Neural cell (in vitro differentiated cells): ENCODE measurements at regions not wholly inside any gene's neighbourhood (a gene's known extent, or its start where the extent isn't known, plus 50 kb on each side); places are given as distances from the start of the nearest gene placed in this dataset.

Experiments
- H2AFZ ChIP-seq: fragments of 200-600, 300-800 bp; sonication (generic), shearing (Covaris generic); 2 replicates; pipeline ENCODE4 v1.6.0; 2014; ENCODE audit warnings: low read depth, mild to moderate bottlenecking, antibody characterized with exemption, low read length, moderate library complexity
- H3F3A ChIP-seq: fragments of 200-600 bp; shearing (Covaris generic); 2 replicates; pipeline ENCODE4 v1.6.1; 2016; ENCODE audit warnings: mild to moderate bottlenecking, moderate library complexity, mixed read lengths, antibody characterized with exemption, low read length; ENCODE audit not compliant: insufficient read depth, poor library complexity, severe bottlenecking
- H3K27ac ChIP-seq: fragments of 200-600, 300-800 bp; sonication (generic), shearing (Covaris generic); 2 replicates; pipeline ENCODE4 v1.5.1; 2014; ENCODE audit warnings: mild to moderate bottlenecking, low read length, moderate library complexity
- H3K27me3 ChIP-seq: fragments of 300-800, 200-600 bp; sonication (generic), shearing (Covaris generic); 2 replicates; pipeline ENCODE4 v1.6.0; 2014; ENCODE audit warnings: mild to moderate bottlenecking, low read depth, low read length, moderate library complexity; ENCODE audit not compliant: insufficient read depth
- H3K36me3 ChIP-seq: fragments of 300-800, 200-600 bp; sonication (generic), shearing (Covaris generic); 2 replicates; pipeline ENCODE4 v1.5.1; 2014; ENCODE audit warnings: mild to moderate bottlenecking, antibody characterized with exemption, low read length, moderate library complexity; ENCODE audit not compliant: insufficient read depth
- H3K4me2 ChIP-seq: fragments of 300-800, 200-600 bp; sonication (generic), shearing (Covaris generic); 2 replicates; pipeline ENCODE4 v1.6.0; 2014; ENCODE audit warnings: mild to moderate bottlenecking, low read length
- H3K4me3 ChIP-seq: fragments of 300-800, 200-600 bp; sonication (generic), shearing (Covaris generic); 2 replicates; pipeline ENCODE4 v1.5.1; 2014; ENCODE audit warnings: mild to moderate bottlenecking, low read length, moderate library complexity
- H3K79me2 ChIP-seq: fragments of 200-600 bp; shearing (Covaris generic); replicated peaks from 2 replicates; pipeline ENCODE4 v1.6.0; 2014; ENCODE audit warnings: mild to moderate bottlenecking, low read length, moderate library complexity; ENCODE audit not compliant: insufficient read depth
- H3K9ac ChIP-seq: fragments of 300-800, 200-600 bp; sonication (generic), shearing (Covaris generic); 2 replicates; pipeline ENCODE4 v1.6.1; 2016; ENCODE audit warnings: mild to moderate bottlenecking, low read length, mixed read lengths
- H3K9me2 ChIP-seq: fragments of 200-600 bp; shearing (Covaris generic); 2 replicates; pipeline ENCODE4 v1.6.1; 2016; ENCODE audit warnings: mild to moderate bottlenecking, low read length, mixed read lengths; ENCODE audit not compliant: insufficient read depth
- H3K9me3 ChIP-seq: fragments of 200-600, 300-800 bp; sonication (generic), shearing (Covaris generic); 2 replicates; pipeline ENCODE4 v1.6.1; 2016; ENCODE audit warnings: mild to moderate bottlenecking, mixed run types, low read length, moderate library complexity, mixed read lengths
- H4K20me1 ChIP-seq: fragments of 200-600 bp; shearing (Covaris generic); 2 replicates; pipeline ENCODE4 v1.6.1; 2016; ENCODE audit warnings: mild to moderate bottlenecking, mixed run types; ENCODE audit not compliant: insufficient read depth
- EP300 ChIP-seq: fragments of 450-650 bp; conservative IDR thresholded peaks from 2 replicates; pipeline ENCODE4 v1.6.1; 2014; ENCODE audit warnings: antibody characterized with exemption, mild to moderate bottlenecking, moderate library complexity; ENCODE audit not compliant: poor library complexity, severe bottlenecking
- EZH2 ChIP-seq: fragments of 200-600, 300-800 bp; shearing (Covaris generic), sonication (generic); IDR thresholded peaks from 2 replicates; pipeline ENCODE4 v1.6.1; 2014; ENCODE audit warnings: antibody characterized with exemption, low read length, borderline replicate concordance, mild to moderate bottlenecking; ENCODE audit not compliant: insufficient read depth, poor library complexity, severe bottlenecking
- MXI1 ChIP-seq: fragments of 450-650 bp; conservative IDR thresholded peaks from 2 replicates; pipeline ENCODE4 v1.6.1; 2014; ENCODE audit warnings: antibody characterized with exemption, mild to moderate bottlenecking; ENCODE audit not compliant: poor library complexity, severe bottlenecking
- POLR2AphosphoS5 ChIP-seq: IDR thresholded peaks from 2 replicates; pipeline ENCODE4 v1.6.1; 2012
- RAD21 ChIP-seq: fragments of 450-650 bp; conservative IDR thresholded peaks from 2 replicates; pipeline ENCODE4 v1.6.1; 2014; ENCODE audit warnings: antibody characterized with exemption, mild to moderate bottlenecking, moderate library complexity
- SMC3 ChIP-seq: fragments of 450-650 bp; conservative IDR thresholded peaks from 2 replicates; pipeline ENCODE4 v1.6.1; 2014; ENCODE audit warnings: antibody characterized with exemption, mild to moderate bottlenecking, moderate library complexity; ENCODE audit not compliant: poor library complexity
- TAF1 ChIP-seq: IDR thresholded peaks from 2 replicates; pipeline ENCODE4 v1.6.1; 2012; ENCODE audit warnings: low read depth
- TF ChIP-seq, protein P1 (sequence below): IDR thresholded peaks from 2 replicates; pipeline ENCODE4 v1.6.1; 2012; ENCODE audit warnings: borderline replicate concordance
- TF ChIP-seq, protein P2 (sequence below): fragments of 450-650 bp; IDR thresholded peaks from 2 replicates; pipeline ENCODE4 v1.5.1; 2014; ENCODE audit warnings: antibody characterized with exemption, mild to moderate bottlenecking, moderate library complexity; ENCODE audit not compliant: poor library complexity, severe bottlenecking

DNA sequence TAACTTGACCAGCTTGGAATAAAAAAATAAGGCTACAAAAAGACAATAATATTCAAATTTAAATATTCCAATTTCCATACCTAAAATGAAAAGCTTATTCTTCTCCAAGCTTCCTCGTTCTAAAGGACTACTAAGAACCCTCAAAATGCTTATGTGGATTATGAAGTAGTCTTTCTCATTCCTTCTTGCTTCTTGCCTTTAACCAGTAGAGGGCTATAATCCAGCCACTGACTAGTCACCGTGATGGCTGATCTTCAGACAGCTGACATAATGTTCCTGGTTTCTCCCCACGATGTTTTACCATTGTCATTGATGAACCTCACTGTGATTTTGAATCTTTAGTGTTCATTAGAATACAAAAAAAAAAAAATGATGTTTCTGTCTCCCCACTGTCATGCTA lies 515.3 kb downstream of the TLE1 start:
- Histone ChIP-seq H3K36me3 (no peaks in the 10 kb centered on the region), H3K9me3 (peaks cover 7% of the 10 kb centered on the region), H3K27ac (no peak overlapping the region), H3K4me3 (no peak overlapping the region), H3K9ac (no peak overlapping the region), H3K79me2 (no peaks in the 10 kb centered on the region), H3K9me2 (no peaks in the 10 kb centered on the region), H3K27me3 (no peaks in the 10 kb centered on the region), H2AFZ (no peak overlapping the region), H3K4me2 (no peak overlapping the region), H4K20me1 (no peaks in the 10 kb centered on the region), H3F3A (no peaks in the 10 kb centered on the region)
- TF ChIP-seq RAD21 (no peak), POLR2AphosphoS5 (no peak), TAF1 (no peak), SMC3 (no peak), EZH2 (no peak), MXI1 (no peak), EP300 (no peak)
- TF ChIP-seq, protein P1, sequence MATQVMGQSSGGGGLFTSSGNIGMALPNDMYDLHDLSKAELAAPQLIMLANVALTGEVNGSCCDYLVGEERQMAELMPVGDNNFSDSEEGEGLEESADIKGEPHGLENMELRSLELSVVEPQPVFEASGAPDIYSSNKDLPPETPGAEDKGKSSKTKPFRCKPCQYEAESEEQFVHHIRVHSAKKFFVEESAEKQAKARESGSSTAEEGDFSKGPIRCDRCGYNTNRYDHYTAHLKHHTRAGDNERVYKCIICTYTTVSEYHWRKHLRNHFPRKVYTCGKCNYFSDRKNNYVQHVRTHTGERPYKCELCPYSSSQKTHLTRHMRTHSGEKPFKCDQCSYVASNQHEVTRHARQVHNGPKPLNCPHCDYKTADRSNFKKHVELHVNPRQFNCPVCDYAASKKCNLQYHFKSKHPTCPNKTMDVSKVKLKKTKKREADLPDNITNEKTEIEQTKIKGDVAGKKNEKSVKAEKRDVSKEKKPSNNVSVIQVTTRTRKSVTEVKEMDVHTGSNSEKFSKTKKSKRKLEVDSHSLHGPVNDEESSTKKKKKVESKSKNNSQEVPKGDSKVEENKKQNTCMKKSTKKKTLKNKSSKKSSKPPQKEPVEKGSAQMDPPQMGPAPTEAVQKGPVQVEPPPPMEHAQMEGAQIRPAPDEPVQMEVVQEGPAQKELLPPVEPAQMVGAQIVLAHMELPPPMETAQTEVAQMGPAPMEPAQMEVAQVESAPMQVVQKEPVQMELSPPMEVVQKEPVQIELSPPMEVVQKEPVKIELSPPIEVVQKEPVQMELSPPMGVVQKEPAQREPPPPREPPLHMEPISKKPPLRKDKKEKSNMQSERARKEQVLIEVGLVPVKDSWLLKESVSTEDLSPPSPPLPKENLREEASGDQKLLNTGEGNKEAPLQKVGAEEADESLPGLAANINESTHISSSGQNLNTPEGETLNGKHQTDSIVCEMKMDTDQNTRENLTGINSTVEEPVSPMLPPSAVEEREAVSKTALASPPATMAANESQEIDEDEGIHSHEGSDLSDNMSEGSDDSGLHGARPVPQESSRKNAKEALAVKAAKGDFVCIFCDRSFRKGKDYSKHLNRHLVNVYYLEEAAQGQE: no peak
- TF ChIP-seq, protein P2, sequence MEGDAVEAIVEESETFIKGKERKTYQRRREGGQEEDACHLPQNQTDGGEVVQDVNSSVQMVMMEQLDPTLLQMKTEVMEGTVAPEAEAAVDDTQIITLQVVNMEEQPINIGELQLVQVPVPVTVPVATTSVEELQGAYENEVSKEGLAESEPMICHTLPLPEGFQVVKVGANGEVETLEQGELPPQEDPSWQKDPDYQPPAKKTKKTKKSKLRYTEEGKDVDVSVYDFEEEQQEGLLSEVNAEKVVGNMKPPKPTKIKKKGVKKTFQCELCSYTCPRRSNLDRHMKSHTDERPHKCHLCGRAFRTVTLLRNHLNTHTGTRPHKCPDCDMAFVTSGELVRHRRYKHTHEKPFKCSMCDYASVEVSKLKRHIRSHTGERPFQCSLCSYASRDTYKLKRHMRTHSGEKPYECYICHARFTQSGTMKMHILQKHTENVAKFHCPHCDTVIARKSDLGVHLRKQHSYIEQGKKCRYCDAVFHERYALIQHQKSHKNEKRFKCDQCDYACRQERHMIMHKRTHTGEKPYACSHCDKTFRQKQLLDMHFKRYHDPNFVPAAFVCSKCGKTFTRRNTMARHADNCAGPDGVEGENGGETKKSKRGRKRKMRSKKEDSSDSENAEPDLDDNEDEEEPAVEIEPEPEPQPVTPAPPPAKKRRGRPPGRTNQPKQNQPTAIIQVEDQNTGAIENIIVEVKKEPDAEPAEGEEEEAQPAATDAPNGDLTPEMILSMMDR: no peak

DNA sequence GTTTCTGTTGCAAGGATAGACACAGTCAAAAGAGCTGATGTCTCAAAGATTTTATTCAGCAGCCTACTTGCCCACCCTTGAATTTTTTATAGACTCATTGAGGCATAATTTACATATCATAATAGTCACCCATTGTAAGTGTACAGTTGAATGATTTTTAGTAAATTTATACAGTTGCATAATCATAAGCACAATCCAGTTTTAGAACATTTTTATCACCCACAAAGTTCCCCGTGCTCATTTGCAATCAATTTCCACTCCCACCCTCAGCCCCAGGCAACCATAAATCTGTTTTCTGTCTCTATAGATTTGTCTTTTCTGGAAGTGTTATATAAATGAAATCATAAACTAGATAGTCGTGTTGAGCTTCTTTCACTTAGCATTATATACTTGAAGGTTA lies 517.7 kb downstream of the TLE1 start:
- Histone ChIP-seq H4K20me1 (no peaks in the 10 kb centered on the region), H3K36me3 (no peaks in the 10 kb centered on the region), H3K4me3 (no peak overlapping the region), H3K27me3 (no peaks in the 10 kb centered on the region), H3K4me2 (no peak overlapping the region), H3K9me3 (peaks cover 7% of the 10 kb centered on the region), H3K9ac (no peak overlapping the region), H3K79me2 (no peaks in the 10 kb centered on the region), H2AFZ (no peak overlapping the region), H3F3A (no peaks in the 10 kb centered on the region), H3K9me2 (no peaks in the 10 kb centered on the region), H3K27ac (no peak overlapping the region)
- TF ChIP-seq SMC3 (no peak), EZH2 (no peak), TAF1 (no peak), EP300 (no peak), RAD21 (no peak), MXI1 (no peak), POLR2AphosphoS5 (no peak)
- TF ChIP-seq, protein P1: no peak
- TF ChIP-seq, protein P2: no peak
